SH-SY5Y (cell line): ENCODE measurements at regions not wholly inside any gene's neighbourhood (a gene's known extent, or its start where the extent isn't known, plus 50 kb on each side); places are given as distances from the start of the nearest gene placed in this dataset.

Experiments used
- GATA2 ChIP-seq: IDR thresholded peaks from 2 replicates; pipeline ENCODE4 v1.6.1; 2011; ENCODE audit warnings: mild to moderate bottlenecking, low read depth, low read length
- GATA3 ChIP-seq: IDR thresholded peaks from 2 replicates; pipeline ENCODE4 v1.6.1; 2011; ENCODE audit warnings: low read depth, mild to moderate bottlenecking, low read length, moderate library complexity

GRCh38 chr2:172193331-172194089 is 90.8 kb upstream of the DLX2 start:
- TF ChIP-seq GATA3 (no peak), GATA2 (no peak)

- TF ChIP-seq GATA2 (no peak), GATA3 (no peak)
These were observed 93.2 kb upstream of the DLX2 start for GRCh38 chr2:172195836-172196376.

GRCh38 chr2:172196768-172197431 is 94.2 kb upstream of the DLX2 start:
- no peak for TF ChIP-seq GATA2
- TF ChIP-seq GATA3 = no peak

GRCh38 chr2:172198361-172198760 is 95.7 kb upstream of the DLX2 start:
- no peak for TF ChIP-seq GATA3
- no peak for TF ChIP-seq GATA2

GRCh38 chr2:172198908-172199307 is 96.2 kb upstream of the DLX2 start:
- no peak for TF ChIP-seq GATA3
- no peak for TF ChIP-seq GATA2

DNA sequence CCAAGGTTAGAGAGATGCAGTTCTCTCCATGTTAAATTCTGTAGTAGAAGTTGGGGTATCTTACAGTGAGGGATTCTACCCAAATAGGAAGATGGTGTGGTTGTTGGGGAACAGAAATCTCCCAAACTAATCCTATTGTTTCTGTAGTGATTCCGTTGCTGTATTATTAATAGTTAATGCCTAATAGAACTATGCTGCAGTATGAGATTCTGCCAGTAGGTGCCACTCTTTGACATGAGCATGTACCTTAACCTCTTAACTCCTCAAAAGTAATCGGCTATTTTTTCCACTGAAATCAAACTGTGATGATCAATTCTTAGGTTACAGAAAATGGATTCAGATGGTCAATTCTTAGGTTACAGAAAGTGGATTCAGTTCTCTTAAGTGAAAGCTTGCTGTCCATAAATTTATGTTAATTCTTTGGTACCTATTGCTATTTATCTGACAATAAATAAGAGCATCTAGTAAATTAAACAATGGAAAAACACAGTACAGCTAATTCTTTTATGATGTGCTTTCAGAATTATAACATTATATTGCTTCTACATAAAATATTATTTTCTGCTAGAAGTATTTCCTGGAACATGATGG is 97.9 kb upstream of the DLX2 start:
- TF ChIP-seq GATA3 (no peak), GATA2 (no peak)

DNA sequence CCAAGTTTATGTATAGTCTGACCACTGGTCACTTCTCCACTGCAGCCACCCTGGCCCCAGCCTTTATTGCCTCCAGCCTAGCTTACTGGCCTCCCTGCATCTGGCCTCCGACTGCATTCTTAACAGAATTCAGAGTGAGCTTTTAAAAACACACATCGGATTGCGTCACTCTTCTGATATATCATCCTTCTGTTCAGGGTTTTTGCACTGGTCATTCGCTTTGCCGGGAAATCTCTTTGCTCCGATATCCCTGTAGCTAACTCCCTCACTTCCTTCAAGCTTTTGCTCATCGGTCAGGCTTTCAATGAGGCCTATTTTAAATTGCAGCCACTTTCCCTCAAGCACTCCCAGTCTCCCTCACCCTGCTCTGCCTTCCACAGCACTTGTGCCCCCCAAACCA is 101.6 kb upstream of the DLX2 start:
- TF ChIP-seq GATA2 = no peak
- TF ChIP-seq GATA3 = no peak

- no peak for TF ChIP-seq GATA2
- TF ChIP-seq GATA3 = no peak
These were observed 102.1 kb upstream of the DLX2 start for GRCh38 chr2:172204762-172205161.

DNA sequence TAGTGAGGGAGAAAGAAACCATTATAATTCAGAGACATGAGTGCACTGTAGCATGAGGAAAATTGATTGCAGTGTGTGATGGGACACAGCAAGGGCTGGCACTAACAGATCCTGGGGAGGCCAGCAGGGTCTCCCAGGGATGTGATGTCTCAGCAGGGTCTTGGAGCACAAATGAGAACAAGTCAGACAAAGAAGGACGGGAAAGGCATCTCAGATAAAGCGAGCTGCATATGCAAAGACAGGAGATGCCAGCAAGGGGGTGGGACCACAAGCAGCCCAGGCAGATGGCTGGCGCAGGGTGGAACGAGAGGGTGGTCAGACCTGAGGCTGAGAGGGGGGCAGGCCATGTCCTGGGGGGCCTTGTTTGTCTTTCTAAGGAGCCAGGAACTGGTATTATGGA is 102.6 kb upstream of the DLX2 start:
- TF ChIP-seq GATA2 = no peak
- TF ChIP-seq GATA3 = no peak

DNA sequence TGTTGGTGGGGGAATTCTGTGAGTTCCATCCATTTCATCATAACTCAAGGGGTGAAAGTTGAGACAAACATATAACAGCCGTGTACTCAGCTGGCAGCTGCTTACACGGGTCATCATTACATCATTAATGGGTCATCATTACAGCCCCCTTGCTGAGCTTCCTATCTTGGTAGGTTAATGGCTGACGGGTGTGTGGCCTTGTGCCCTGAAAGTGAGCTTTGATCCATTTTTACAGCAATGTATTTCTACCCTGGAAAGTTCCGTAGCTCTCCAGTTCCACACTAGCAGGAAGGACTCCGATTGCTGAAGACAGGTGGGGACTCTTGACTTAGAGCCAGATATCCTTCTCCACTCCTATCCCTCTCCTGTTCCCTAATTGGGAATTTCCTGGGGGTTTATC is 105.2 kb upstream of the DLX2 start:
- no peak for TF ChIP-seq GATA2
- no peak for TF ChIP-seq GATA3

DNA sequence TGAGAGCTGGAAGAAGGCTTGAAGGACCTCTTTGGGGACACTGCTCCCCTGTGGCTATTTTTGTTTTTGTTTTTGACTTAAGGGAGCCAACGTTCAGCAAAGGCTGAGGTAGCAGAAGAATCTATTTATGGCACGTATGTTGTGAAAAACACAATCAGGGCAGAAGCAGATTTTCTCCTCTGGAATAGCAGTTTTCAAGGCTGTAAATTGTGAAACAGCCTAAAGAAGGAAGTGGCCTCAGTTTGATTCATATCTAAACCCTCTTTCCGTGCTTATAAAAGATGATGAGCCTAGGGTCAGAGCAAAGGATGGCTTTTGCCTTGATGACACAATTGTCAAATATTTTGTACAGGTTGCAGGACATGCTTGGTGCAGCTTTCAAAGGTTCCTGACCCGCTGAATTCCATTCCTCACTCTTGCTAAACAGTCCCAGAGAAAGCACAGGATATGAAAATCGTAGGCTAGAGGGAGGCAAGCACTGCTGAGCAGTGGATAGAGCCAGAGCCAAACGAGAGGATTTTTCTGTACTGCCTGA is 106.2 kb upstream of the DLX2 start:
- TF ChIP-seq GATA3 = no peak
- no peak for TF ChIP-seq GATA2

DNA sequence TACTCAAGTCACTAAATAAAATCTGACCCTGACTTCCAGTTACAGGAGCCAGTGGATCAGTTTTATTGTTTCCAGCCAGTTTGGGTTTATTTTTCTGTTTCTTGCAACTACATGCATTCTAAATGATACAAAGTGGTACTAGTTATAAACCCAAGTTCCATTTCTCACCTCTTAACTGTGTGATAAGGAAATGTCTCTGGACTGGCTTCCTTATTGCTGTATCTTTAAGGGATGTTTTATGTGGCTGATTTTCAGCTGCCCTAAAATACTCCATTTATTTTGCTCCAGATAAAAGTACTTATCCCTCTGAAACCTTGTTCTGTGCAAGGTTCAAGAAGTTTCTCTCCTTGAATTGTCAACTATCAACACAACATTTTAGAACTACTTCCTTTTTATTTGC is 107.9 kb upstream of the DLX2 start:
- no peak for TF ChIP-seq GATA3
- no peak for TF ChIP-seq GATA2

- no peak for TF ChIP-seq GATA3
- no peak for TF ChIP-seq GATA2
These were observed 108.8 kb upstream of the DLX2 start for GRCh38 chr2:172211512-172211911.

GRCh38 chr2:172213116-172213860 is 110.6 kb upstream of the DLX2 start:
- no peak for TF ChIP-seq GATA3
